Neuronal stem cell (in vitro differentiated cells): ENCODE measurements at regions not wholly inside any gene's neighbourhood (a gene's known extent, or its start where the extent isn't known, plus 50 kb on each side); places are given as distances from the start of the nearest gene placed in this dataset.
A peak's percentile ranks its signal among the peaks of the same experiment; 100 is the strongest.

Experiments used
- DNase-seq: peaks from one replicate; pipeline ENCODE4 v3.0.0-alpha.2; 2013; ENCODE audit warnings: low spot score
- H2AFZ ChIP-seq: one replicate; pipeline ENCODE4 v1.6.1; 2013; ENCODE audit warnings: mild to moderate bottlenecking, low read length, inconsistent platforms
- H2AK5ac ChIP-seq: 2 replicates; pipeline ENCODE4 v1.6.1; 2013; ENCODE audit warnings: low read depth, mild to moderate bottlenecking, inconsistent platforms, low read length, moderate library complexity, mixed read lengths
- H2BK120ac ChIP-seq: 2 replicates; pipeline ENCODE4 v1.6.1; 2013; ENCODE audit warnings: low read depth, mild to moderate bottlenecking, inconsistent platforms, low read length, moderate library complexity, mixed read lengths
- H2BK12ac ChIP-seq: one replicate; pipeline ENCODE4 v1.6.1; 2013; ENCODE audit warnings: low read length, inconsistent platforms
- H2BK15ac ChIP-seq: 2 replicates; pipeline ENCODE4 v1.6.1; 2013; ENCODE audit warnings: mild to moderate bottlenecking, low read length, inconsistent platforms, mixed read lengths
- H2BK5ac ChIP-seq: one replicate; pipeline ENCODE4 v1.6.1; 2013; ENCODE audit warnings: inconsistent platforms, mild to moderate bottlenecking, low read length, moderate library complexity
- H3K14ac ChIP-seq: one replicate; pipeline ENCODE4 v1.6.1; 2013; ENCODE audit warnings: low read length, inconsistent platforms
- H3K18ac ChIP-seq: 2 replicates; pipeline ENCODE4 v1.6.1; 2013; ENCODE audit warnings: low read length, inconsistent platforms
- H3K23ac ChIP-seq: 2 replicates; pipeline ENCODE4 v1.6.1; 2013; ENCODE audit warnings: low read depth, mild to moderate bottlenecking, mixed read lengths, low read length, inconsistent platforms; ENCODE audit not compliant: poor library complexity
- H3K27ac ChIP-seq: replicated peaks from 3 replicates; pipeline ENCODE4 v1.5.1; 2013; ENCODE audit warnings: low read length, inconsistent platforms
- H3K27me3 ChIP-seq, 3 experiments: 2 replicates each; pipeline ENCODE4 v1.6.1; 2013; ENCODE audit warnings: low read length in 3 of 3, mild to moderate bottlenecking in 2 of 3, inconsistent platforms in 1 of 3, low read depth in 1 of 3, mixed read lengths in 1 of 3, moderate library complexity in 1 of 3; ENCODE audit not compliant: control insufficient read depth in 3 of 3, insufficient read depth in 3 of 3
- H3K36me3 ChIP-seq, 2 donors: replicated peaks in 1 of 2; 2 replicates each; pipeline ENCODE4 v1.6.1; 2013; ENCODE audit warnings: low read length in 2 of 2; ENCODE audit not compliant: control insufficient read depth in 2 of 2, insufficient read depth in 2 of 2
- H3K4ac ChIP-seq: 2 replicates; pipeline ENCODE4 v1.6.1; 2013; ENCODE audit warnings: inconsistent platforms, mild to moderate bottlenecking, low read length, moderate library complexity
- H3K4me1 ChIP-seq, 2 donors: 1 replicate in 1 of 2; 2 replicates in 1 of 2; pipeline ENCODE4 v1.6.1; 2013; ENCODE audit warnings: low read length in 2 of 2, low read depth in 1 of 2; ENCODE audit not compliant: control insufficient read depth in 2 of 2, insufficient read depth in 1 of 2
- H3K4me2 ChIP-seq: one replicate; pipeline ENCODE4 v1.6.1; 2013; ENCODE audit warnings: mild to moderate bottlenecking, low read length, inconsistent platforms; ENCODE audit not compliant: insufficient read depth, poor library complexity, severe bottlenecking
- H3K4me3 ChIP-seq, 2 donors: 2 replicates each; pipeline ENCODE4 v1.5.1; 2013; ENCODE audit warnings: low read length in 2 of 2, mild to moderate bottlenecking in 2 of 2, inconsistent platforms in 1 of 2, moderate library complexity in 1 of 2
- H3K79me1 ChIP-seq: one replicate; pipeline ENCODE4 v1.6.1; 2013; ENCODE audit warnings: low read depth, mild to moderate bottlenecking, inconsistent platforms, low read length, moderate library complexity
- H3K9ac ChIP-seq: one replicate; pipeline ENCODE4 v1.6.1; 2013; ENCODE audit warnings: mild to moderate bottlenecking, low read depth, low read length, inconsistent platforms; ENCODE audit not compliant: poor library complexity
- H3K9me3 ChIP-seq, 2 donors: replicated peaks in 1 of 2; 2 replicates each; pipeline versions ENCODE3 to v1.6.1; 2013; ENCODE audit warnings: low read length in 2 of 2, mild to moderate bottlenecking in 2 of 2, inconsistent platforms in 1 of 2, low read depth in 1 of 2, mixed read lengths in 1 of 2, moderate library complexity in 1 of 2; ENCODE audit not compliant: control insufficient read depth in 2 of 2, insufficient read depth in 1 of 2
- H4K8ac ChIP-seq: one replicate; pipeline ENCODE4 v1.6.1; 2013; ENCODE audit warnings: low read depth, mild to moderate bottlenecking, inconsistent platforms, low read length, moderate library complexity
- H4K91ac ChIP-seq: one replicate; pipeline ENCODE4 v1.6.1; 2013; ENCODE audit warnings: low read length, low read depth, mild to moderate bottlenecking, inconsistent platforms; ENCODE audit not compliant: poor library complexity
- WGBS, 2 donors: extraction: QIAGEN DNeasy Blood & Tissue Kit; methylation state at CpG; one replicate each; pipeline ENCODE4 v1.1.7; 2013; ENCODE audit warnings: missing lambda C conversion rate in 2 of 2, mixed read lengths in 1 of 2; ENCODE audit not compliant: insufficient read length in 2 of 2, insufficient replicate concordance in 1 of 2; ENCODE audit errors: extremely low coverage in 2 of 2; 5-methylcytosine and 5-hydroxymethylcytosine counted together

GRCh38 chr3:157979022-157979421 is 127.2 kb downstream of the SHOX2 start:
- Histone ChIP-seq H3K9me3 (no peaks in the 10 kb centered on the region), H3K4me1 (no peaks in the 10 kb centered on the region), H2BK120ac (no peak overlapping the region), H3K27me3 (no peaks in the 10 kb centered on the region), H2AK5ac (no peak overlapping the region), H3K23ac (no peak overlapping the region), H2BK12ac (no peak overlapping the region), H3K14ac (no peak overlapping the region), H2AFZ (no peak overlapping the region), H2BK5ac (no peak overlapping the region), H3K9ac (no peak overlapping the region), H3K4me3 (no peak overlapping the region), H3K27ac (no peak overlapping the region), H4K91ac (no peak overlapping the region), H3K4ac (no peak overlapping the region), H4K8ac (no peak overlapping the region), H2BK15ac (no peak overlapping the region), H3K4me2 (no peak overlapping the region), H3K36me3 (no peaks in the 10 kb centered on the region), H3K18ac (no peak overlapping the region), H3K79me1 (no peaks in the 10 kb centered on the region)
- no CpG with 5 or more reads among the region's 1 CpG for WGBS, 2 donors
- no peak for DNase-seq

GRCh38 chr3:157961665-157962064 is 144.6 kb downstream of the SHOX2 start:
- no peak overlapping the region for H4K91ac ChIP-seq
- no peak for DNase-seq
- H3K23ac ChIP-seq = no peak overlapping the region
- H3K36me3 ChIP-seq = no peaks in the 10 kb centered on the region
- no peak overlapping the region for H3K18ac ChIP-seq
- no peak overlapping the region for H2AK5ac ChIP-seq
- H3K4me3 ChIP-seq = no peak overlapping the region
- H3K9ac ChIP-seq = no peak overlapping the region
- H3K79me1 ChIP-seq = no peaks in the 10 kb centered on the region
- no peak overlapping the region for H2BK120ac ChIP-seq
- no peak overlapping the region for H2BK5ac ChIP-seq
- no peak overlapping the region for H3K14ac ChIP-seq
- H3K27me3 ChIP-seq = no peaks in the 10 kb centered on the region
- no CpG with 5 or more reads among the region's 2 CpGs for WGBS, 2 donors
- no peaks in the 10 kb centered on the region for H3K9me3 ChIP-seq
- no peak overlapping the region for H4K8ac ChIP-seq
- no peaks in the 10 kb centered on the region for H3K4me1 ChIP-seq
- no peak overlapping the region for H2BK15ac ChIP-seq
- no peak overlapping the region for H3K27ac ChIP-seq
- no peak overlapping the region for H3K4me2 ChIP-seq
- H2BK12ac ChIP-seq = no peak overlapping the region
- H3K4ac ChIP-seq = no peak overlapping the region
- no peak overlapping the region for H2AFZ ChIP-seq

GRCh38 chr3:157958457-157958856 is 147.8 kb downstream of the SHOX2 start:
- no peak overlapping the region for H2BK15ac ChIP-seq
- no CpG with 5 or more reads among the region's 10 CpGs for WGBS, 2 donors
- no peak overlapping the region for H3K4me2 ChIP-seq
- H3K14ac ChIP-seq = no peak overlapping the region
- H4K91ac ChIP-seq = no peak overlapping the region
- H2BK5ac ChIP-seq = no peak overlapping the region
- no peak overlapping the region for H2AK5ac ChIP-seq
- no peaks in the 10 kb centered on the region for H3K79me1 ChIP-seq
- H3K36me3 ChIP-seq = no peaks in the 10 kb centered on the region
- peak overlapping the region; percentile 5 for H2AFZ ChIP-seq
- no peak for DNase-seq
- no peaks in the 10 kb centered on the region for H3K9me3 ChIP-seq
- H4K8ac ChIP-seq = no peak overlapping the region
- H3K4me1 ChIP-seq = no peaks in the 10 kb centered on the region
- no peak overlapping the region for H3K4me3 ChIP-seq
- H3K18ac ChIP-seq = no peak overlapping the region
- no peak overlapping the region for H3K27ac ChIP-seq
- no peak overlapping the region for H2BK12ac ChIP-seq
- no peak overlapping the region for H3K4ac ChIP-seq
- H2BK120ac ChIP-seq = no peak overlapping the region
- H3K9ac ChIP-seq = no peak overlapping the region
- no peaks in the 10 kb centered on the region for H3K27me3 ChIP-seq
- H3K23ac ChIP-seq = no peak overlapping the region

GRCh38 chr3:157956850-157957249 is 149.4 kb downstream of the SHOX2 start:
- Histone ChIP-seq H3K27ac (no peak overlapping the region), H4K8ac (no peak overlapping the region), H3K9ac (no peak overlapping the region), H2BK15ac (no peak overlapping the region), H2AK5ac (no peak overlapping the region), H3K36me3 (no peaks in the 10 kb centered on the region), H2BK120ac (no peak overlapping the region), H3K9me3 (no peaks in the 10 kb centered on the region), H3K4me2 (no peak overlapping the region), H4K91ac (no peak overlapping the region), H3K23ac (no peak overlapping the region), H3K27me3 (no peaks in the 10 kb centered on the region), H3K4me1 (no peaks in the 10 kb centered on the region), H3K14ac (no peak overlapping the region), H3K4ac (no peak overlapping the region), H3K18ac (no peak overlapping the region), H2BK5ac (no peak overlapping the region), H3K4me3 (no peak overlapping the region), H2AFZ (no peak overlapping the region), H3K79me1 (no peaks in the 10 kb centered on the region), H2BK12ac (no peak overlapping the region)
- WGBS, 2 donors = no CpG with 5 or more reads among the region's 4 CpGs
- no peak for DNase-seq
